ENCODE measurements at regions not wholly inside any gene's neighbourhood (a gene's known extent, or its start where the extent isn't known, plus 50 kb on each side); places are given as distances from the start of the nearest gene placed in this dataset.

DNA sequence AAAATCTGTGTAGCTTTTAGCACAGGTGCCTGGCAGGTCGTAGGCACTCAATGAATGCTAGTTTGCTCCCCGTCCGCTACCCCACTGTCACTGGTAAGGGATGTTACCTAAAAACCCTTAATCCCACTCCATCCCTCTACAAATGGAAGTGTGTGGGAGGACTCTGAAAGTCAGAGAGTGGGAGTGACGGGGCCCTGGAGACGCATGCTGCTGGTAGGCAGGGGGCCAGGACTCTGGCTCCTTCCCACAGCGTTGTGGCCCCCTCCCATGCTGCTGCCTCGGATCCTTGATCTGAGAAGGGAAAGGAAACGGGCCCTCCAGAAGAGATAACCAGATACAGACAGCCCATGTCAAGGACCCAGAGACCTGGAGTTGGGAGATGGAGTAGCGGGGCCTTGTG lies 249.3 kb downstream of the HAUS1 start:
- TF ChIP-seq BHLHE40 (IDR thresholded peaks at IDR 0.05; ENCODE audit: borderline replicate concordance) (no peak), FOXM1 (IDR thresholded peaks at IDR 0.05; ENCODE audit: borderline replicate concordance) (no peak), NFRKB (IDR thresholded peaks at IDR 0.05) (no peak), SP1 (IDR thresholded peaks at IDR 0.05) (no peak), FOXK2 (IDR thresholded peaks at IDR 0.05) (no peak), ELF4 (IDR thresholded peaks at IDR 0.05) (no peak), SUZ12 (IDR thresholded peaks at IDR 0.05) (no peak), TARDBP (IDR thresholded peaks at IDR 0.05) (no peak), FOXA1 (IDR thresholded peaks at IDR 0.05) (no peak)
